Renal cortex interstitium (tissue), 11 donors: ENCODE measurements at regions not wholly inside any gene's neighbourhood (a gene's known extent, or its start where the extent isn't known, plus 50 kb on each side); places are given as distances from the start of the nearest gene placed in this dataset.
"Not testable (repeated sequence)": the region's sequence is repeated elsewhere in the genome, so short reads cannot be mapped to it uniquely, and the experiment has no call there.

Source experiments
- DNase-seq, 11 donors: peaks; one replicate each; pipeline ENCODE4 v3.0.0-alpha.2; 2013; ENCODE audit warnings: low read depth in 9 of 11, low spot score in 4 of 11; ENCODE audit errors: extremely low read depth in 1 of 11

DNA sequence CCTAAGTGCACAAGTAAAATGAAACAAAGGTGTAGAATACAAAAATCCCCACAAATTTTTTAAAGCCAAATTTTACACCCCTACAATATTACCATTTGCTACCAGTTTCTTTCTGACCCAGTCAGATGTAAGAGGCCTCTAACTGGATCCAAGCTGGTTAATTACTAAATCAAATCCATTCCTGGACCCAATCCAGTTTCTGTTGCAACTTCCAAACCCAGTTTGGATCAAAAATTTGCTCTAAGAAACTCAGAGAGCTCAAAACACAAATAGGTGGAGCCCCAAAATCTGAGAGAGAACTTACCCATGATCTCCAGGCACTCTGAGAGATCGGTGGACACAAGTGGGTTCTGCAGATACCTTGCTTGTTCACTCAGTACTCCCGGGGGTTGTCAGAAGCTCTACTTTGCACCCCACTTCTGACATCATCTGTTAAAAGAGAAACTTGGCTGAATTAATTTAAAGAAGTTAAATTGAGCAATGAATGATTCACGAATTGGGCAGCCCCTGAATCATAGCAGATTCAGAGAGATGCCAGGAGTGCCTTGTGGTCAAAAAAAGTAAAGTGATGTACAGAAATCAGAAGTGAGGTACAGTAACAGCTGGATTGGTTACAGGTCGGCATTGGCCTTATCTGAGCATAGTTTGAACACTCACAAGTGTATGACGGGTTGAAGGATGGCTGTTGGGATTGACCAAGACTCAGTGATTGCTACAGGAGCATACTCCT, 448.0 kb downstream of the KCNT2 start:
- no peak for DNase-seq

DNA sequence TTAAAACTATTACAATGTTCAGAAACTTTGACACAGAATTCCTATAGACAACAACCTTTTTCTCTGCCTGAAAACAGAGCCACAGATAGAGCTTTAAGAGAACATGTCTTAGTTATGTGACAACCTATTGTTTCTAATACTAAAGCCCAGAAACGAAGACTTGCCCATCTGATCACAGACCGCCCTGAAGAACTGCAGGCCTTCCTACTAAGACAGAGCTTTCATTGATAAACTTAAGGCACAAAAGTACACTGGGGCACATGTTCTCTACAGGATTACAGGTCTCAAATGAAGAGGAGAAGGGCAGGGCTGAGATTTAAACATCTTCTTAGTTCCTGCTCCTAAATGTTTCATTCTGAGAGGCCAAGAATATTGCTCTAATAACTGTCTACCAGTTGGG, 452.7 kb downstream of the KCNT2 start:
- no peak for DNase-seq

DNA sequence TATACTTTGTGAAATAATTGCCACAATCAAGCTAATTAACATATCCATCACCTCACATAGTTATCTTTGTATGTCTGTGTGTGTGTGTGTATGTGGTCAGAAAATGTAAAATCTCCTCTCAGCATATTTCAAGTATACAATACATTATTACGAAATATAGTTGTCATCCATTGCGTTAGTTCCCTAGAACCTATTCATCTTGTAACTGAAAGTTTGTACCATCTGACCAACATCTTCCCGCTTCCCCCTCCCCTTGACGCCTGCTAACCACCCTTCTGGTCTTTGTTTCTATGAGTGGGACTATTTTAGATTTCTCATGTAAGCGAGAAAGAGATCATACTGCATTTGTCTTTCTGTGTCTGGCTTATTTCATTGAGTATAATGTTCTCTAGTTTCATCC, 455.3 kb downstream of the KCNT2 start:
- no peak for DNase-seq

DNA sequence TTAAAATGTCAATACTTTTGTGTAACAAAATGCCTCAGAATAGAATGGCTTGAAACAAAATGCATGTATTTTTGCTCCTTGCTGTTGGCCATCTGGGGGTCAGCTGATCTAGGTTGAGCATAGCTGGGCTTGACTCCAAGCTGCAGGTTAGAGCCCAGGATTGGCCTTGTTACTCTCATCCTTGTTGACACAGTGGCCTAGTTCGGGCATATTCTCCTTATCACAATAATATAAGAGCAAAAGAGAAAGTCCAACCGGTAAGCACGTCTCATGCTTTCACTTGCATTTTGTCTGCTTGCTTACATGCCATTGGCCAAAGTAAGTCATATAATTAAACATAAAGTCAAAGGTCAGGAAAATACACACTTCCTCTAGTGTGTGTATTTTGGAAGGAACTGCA, 456.2 kb downstream of the KCNT2 start:
- no peak for DNase-seq

DNA sequence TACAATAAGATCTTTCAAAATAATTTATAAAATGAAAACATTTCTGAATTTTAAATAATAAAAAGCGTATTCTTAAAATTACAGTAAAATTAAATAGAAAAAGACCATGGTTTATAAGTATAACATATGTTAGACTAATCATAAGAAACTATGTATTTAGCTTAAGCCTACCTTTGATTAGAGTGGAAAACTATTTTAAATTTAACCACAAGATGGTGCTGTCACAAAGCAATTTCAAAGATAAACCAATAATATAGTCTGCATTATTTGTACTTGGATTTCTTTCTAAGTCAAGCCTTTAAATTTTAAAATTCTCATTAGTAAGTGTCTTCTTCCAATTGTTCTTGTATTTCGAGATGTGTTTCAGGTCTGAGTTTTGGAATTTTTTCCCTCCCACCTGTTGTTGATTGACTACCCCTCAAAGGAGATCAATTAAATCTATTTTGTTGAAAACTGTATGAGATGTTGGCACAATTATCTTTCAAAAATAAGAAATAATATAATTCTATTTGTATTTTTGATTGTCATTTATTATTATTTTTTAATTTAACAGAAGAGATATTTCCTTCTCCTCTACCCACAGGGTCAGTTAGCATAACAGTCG, 459.8 kb downstream of the KCNT2 start:
- peak; percentile 1 to 25 (median 13) for DNase-seq

DNA sequence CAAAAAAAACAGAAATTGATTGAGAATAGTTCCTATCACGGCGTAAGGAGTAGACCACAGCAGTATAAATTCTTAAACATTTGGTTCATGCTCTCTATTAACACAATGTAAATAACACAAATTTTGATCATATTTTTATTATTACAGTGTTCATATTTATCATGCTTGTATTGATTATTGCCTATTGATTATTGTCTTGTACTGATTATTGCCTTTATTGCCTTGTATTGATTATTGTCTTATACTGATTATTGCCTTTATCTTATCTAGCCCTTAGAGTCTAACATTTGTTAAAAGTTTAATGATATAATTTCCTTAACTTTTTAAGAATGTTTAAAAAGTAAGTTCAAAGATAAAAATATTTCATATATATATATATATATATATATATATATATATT, 460.7 kb downstream of the KCNT2 start:
- DNase-seq, result no peak

DNA sequence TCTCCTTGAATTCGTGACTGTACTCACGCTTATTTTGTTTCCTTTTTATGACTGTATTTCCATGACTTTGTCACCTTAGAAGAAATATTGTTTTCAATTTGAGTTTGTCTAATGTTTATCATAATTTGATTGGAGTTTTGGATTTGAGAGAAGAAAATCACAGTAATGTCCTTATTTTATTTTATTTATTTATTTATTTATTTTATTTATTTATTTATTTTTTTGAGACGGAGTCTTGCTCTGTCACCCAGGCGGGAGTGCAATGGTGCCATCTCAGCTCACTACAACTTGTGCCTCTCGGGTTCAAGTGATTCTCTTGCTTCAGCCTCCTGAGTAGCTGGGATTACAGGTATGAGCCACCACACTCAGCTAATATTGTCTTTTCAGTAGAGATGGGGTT, 463.1 kb downstream of the KCNT2 start:
- DNase-seq, result not testable (repeated sequence)

DNA sequence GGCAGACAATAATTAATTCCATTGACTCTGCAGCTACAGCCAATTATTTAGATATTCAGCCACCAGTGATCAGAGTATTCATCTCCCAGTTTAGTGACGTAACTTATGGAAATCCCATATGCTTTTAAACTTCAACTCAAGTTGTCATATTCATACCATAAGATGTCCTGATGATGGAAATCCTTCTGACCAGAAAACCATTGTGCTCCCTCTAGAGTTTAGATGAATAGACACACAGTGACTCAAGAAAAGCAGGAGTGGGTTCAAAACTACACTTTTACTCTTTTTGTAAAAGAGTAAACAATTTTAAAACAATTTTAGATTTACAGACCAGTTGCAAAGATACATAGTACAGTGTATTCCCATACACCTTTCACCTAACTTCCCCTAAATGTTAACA, 463.7 kb downstream of the KCNT2 start:
- DNase-seq, result no peak

DNA sequence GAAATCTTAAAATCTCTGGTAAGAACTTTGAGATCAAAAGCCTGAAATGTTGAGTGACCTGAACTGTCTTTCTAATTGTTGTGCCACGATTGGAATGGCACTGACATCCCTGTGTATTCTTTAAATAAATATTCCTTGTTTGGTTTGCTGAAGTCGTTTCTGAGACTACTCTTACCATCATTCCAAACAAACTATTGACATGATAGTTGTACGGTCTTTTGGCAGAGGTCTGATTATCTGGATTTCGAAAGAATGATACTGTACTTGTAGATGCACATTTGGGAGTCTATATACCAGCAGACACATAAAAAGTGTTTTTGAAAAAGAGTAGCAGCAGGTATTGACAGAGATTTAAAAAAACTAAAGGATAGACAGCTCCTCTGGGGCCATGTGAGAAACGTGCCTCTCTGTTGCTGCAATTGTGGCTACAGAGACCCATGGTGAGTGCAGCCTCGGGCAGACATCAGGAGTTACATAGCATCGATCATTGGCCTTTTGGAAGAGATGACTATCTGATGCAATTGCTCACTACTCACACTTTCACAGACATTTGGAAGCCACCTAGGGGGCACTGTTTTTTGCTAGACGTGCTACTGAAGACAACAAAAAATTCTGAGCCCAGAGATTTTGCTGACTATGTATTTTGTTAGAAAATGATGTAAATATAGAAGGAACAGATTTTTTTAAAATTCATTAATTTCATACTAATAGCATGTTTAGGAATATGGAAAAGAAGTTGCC, 464.5 kb downstream of the KCNT2 start:
- no peak for DNase-seq

DNA sequence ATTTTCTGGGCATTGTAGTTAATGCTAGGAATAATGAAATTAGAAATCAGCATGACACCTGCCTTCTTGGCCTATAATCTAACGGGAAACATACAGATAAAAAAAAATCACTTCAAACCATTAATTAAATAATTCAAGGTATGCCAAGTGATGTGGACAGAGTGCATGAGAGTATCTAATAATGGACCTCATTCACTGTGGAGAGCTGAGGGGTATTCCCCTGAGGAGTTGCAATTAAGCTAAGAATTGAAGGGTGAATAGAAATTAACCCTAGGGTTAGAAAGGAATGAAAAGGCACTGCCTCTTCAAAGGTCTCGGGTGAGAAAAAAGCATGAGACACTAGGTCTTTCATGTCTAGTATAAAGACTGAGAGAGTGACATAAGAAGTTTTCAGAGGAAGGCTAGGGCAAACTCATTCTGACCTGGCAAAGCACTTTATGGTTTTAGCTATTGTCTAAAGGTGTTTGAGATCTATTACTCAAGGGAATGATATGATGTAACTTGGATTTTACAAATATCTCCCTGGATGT, 466.1 kb downstream of the KCNT2 start:
- DNase-seq, result no peak

DNA sequence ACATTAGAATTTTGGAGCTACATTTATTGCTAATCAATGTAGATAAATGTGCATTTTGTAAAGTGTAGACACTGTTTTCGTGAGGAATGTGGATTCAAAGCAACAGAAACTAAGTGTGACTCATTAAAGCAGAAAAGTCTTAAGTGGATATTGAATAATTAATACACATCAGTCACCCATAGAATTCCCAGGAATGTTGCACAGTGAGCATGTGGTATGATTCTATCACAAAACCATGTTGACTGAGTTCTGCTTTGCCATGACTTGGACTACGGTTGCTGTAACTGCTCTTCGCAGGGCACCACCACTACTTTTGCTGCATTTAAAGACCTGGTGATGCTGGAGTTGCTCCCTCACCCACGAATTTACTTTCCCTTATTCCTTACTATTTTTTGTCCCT, 471.8 kb downstream of the KCNT2 start:
- DNase-seq, result no peak

DNA sequence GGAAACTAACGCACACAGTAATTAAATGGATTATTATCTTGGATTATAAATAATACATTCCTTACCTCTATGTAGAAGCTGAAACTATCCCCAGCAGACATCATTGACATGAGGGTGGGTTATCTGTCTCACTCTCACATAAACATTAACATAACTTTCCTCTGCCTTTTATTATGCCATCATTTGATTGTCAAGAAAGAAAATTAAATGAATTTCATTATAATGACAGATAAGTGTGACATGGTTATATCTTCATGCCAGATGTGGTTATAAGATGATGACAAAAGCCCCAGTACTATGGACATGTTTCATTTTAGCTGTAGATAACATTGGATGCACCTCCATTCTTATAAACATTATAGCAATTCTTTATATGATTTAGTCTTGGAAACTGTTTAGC, 476.5 kb downstream of the KCNT2 start:
- no peak for DNase-seq

DNA sequence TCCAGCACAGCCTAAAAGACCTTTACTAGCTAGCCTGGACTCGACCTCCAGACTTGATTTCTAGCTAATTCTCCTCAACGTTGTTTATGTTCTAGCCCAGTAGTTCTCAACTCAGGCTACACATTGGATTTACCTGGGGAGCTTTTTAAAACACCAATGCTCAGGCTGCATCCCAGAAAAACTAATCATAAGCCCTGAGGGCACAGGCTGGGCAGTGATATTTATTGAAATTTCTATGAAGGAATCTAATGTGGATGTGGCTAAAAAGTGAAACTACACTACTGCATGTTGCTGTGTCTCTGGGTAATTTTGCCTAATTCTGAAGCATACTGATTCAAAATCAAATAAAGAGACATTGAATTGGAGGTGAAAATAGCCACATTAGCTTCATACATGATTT, 479.4 kb downstream of the KCNT2 start:
- no peak for DNase-seq

DNA sequence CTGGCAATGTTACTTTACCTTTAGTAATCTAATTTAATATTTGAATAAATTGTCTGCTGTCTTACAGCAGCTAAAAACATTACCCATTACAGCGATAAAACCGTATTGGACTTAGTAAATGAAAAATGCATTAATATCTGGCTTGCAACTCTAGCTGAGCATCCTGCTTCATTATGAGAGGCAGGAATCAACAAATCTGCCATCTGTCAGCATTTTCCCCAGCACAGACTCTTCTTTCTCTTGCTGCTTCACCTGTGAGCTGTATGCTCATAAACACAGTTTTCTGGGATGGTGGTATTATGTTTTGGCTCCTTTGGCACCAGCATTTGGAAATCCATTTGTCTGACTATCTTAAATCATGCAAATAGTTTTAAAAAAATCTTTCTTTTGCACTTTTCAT, 487.1 kb downstream of the KCNT2 start:
- no peak for DNase-seq

DNA sequence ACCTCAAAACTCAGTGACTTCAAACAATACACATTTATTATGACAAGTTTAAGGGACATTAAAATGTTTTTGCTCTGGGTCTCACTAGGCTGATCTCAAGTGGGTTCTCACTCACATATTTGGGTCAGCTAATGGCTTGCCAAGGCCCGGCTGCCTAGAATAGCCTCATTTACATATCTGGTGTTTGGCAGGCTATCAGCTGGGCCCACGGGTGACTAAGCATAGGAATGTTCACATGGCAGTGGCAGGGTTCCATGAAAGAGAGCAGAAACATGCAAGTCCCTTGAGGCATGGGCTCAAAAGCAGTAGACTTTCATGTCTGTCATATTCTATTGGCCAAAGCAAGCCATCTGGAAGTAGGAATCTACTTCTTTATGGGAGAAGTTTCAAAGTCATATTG, 492.6 kb downstream of the KCNT2 start:
- peak in 4 of 11 donors; percentile 1 to 13 (median 4) for DNase-seq

DNA sequence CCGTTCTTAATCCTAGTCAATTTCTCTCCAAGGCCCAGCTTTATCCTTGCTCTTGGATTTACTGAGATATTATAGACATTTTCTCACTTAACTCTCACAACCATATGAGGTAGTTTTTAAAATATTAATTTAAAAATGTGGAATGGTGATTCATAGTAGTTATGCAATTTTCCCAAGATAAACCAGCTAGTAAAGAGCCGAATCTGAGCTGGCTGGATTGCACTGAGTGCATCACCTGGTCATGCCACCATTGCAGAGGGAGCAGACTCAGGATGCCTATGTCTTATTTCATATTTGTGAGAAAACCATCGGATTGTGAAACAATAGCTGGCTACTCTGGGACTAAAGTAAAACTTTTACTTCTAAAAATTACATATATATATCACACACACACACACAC, 494.0 kb downstream of the KCNT2 start:
- DNase-seq, result no peak

DNA sequence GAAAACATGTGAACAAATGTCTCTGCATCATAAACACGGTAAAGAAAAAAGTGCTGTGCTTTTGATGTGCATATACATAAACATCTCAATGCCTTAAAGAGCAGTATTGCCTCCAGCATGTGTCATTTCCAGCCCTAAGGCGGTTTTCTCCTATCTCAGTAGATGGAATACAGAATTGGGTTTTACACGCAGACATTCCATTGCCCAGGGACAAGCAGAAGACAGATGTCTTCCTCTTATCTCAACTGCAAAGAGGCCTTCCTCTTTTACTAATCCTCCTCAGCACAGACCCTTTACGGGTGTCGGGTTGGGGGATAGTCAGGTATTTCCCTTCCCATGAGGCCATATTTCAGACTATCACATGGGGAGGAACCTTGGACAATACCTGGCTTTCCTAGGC, 499.2 kb downstream of the KCNT2 start:
- not testable (repeated sequence) for DNase-seq

DNA sequence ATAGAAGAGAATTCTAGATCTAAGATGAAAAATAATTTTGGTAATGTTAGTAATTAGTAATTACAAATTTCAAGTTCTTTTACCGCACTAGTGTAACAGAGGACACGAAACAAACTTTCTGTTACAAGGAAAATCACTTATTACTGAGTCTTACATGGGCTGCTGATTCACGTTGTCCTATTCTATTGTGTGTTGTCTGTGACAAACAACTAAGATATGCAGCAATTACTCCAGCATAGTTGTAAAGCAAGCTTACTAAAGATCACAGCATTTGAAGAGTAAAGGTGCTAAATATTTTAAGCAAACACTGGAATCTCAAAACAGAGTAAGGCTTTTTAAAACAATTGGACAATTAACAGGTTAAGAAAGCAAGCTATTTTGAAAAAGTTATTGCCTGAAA, 502.3 kb downstream of the KCNT2 start:
- no peak for DNase-seq

DNA sequence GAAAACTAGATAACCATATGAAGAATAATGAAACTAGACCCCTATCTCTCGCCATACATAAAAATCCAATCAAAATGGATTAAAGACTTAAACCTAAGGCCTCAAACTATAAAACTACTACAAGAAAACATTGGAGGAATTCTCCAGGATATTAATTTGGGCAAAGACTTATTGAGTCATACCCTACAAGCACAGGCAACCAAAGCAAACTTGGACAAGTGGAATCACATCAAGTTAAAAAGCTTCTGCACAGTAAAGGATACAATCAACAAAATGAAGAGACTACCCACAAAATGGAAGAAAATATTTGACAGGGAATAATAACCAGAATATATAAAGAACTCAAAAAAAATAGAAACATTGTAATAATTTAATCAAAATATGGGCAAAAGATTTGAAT, 505.4 kb downstream of the KCNT2 start:
- DNase-seq, result no peak

DNA sequence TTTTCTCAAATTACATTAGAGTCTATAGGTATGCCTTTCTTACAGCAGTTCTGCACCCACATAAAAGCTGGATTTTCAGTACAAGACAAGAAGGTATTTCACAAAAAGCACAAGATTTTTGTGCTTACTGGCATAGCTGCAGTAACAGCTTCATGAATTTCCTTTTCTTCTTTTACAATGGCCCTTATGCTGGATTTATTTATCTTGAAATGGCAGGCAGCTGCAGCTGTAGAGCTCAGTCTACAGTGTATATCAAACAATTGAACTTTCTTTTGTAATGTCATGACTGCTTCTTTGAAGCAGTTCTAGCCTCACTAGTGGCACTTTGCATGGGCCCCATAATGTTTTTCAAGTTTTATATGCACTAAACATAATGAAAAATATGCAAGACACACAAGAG, 510.2 kb downstream of the KCNT2 start:
- DNase-seq, result no peak
